IMR-90 (cell line): ENCODE measurements at regions not wholly inside any gene's neighbourhood (a gene's known extent, or its start where the extent isn't known, plus 50 kb on each side); places are given as distances from the start of the nearest gene placed in this dataset.

Source experiments
- FOS ChIP-seq: fragments of 150-350 bp; IDR thresholded peaks from 2 replicates; pipeline ENCODE4 v1.6.1; 2016; ENCODE audit warnings: low read depth, low read length
- MAFK ChIP-seq: IDR thresholded peaks from 2 replicates; pipeline ENCODE4 v1.6.1; 2012; ENCODE audit warnings: low read depth, low read length, improper control_type of control experiment
- MXI1 ChIP-seq: IDR thresholded peaks from 2 replicates; pipeline ENCODE4 v1.6.1; 2012; ENCODE audit warnings: low read depth, mild to moderate bottlenecking, low read length, moderate library complexity, borderline replicate concordance
- NFE2L2 ChIP-seq: fragments of 150-350 bp; IDR thresholded peaks from 2 replicates; pipeline ENCODE4 v1.6.1; 2016; ENCODE audit warnings: low read depth, mild to moderate bottlenecking, low read length
- POLR2A ChIP-seq: IDR thresholded peaks from 2 replicates; pipeline ENCODE4 v1.6.1; 2012; ENCODE audit warnings: mild to moderate bottlenecking, low read depth, low read length
- RAD21 ChIP-seq: IDR thresholded peaks from 2 replicates; pipeline ENCODE4 v1.6.1; 2012; ENCODE audit warnings: low read length, improper control_type of control experiment
- RCOR1 ChIP-seq: IDR thresholded peaks from 2 replicates; pipeline ENCODE4 v1.6.1; 2012; ENCODE audit warnings: mild to moderate bottlenecking, low read length, improper control_type of control experiment; ENCODE audit not compliant: insufficient replicate concordance
- SMC3 ChIP-seq: fragments of 150-350 bp; IDR thresholded peaks from 2 replicates; pipeline ENCODE4 v1.6.1; 2016; ENCODE audit warnings: low read depth, mild to moderate bottlenecking, antibody characterized with exemption, low read length, moderate library complexity
- USF2 ChIP-seq: fragments of 150-350 bp; IDR thresholded peaks from 2 replicates; pipeline ENCODE4 v1.6.1; 2017; ENCODE audit warnings: mild to moderate bottlenecking, antibody characterized with exemption, low read length, low read depth
- TF ChIP-seq, protein P1 (sequence below): conservative IDR thresholded peaks from 2 replicates; pipeline ENCODE4 v1.5.1; 2012; ENCODE audit warnings: mild to moderate bottlenecking, low read depth, low read length, improper control_type of control experiment

GRCh38 chr9:99660191-99660636, 161.5 kb upstream of the NR4A3 start:
- TF ChIP-seq, protein P1, sequence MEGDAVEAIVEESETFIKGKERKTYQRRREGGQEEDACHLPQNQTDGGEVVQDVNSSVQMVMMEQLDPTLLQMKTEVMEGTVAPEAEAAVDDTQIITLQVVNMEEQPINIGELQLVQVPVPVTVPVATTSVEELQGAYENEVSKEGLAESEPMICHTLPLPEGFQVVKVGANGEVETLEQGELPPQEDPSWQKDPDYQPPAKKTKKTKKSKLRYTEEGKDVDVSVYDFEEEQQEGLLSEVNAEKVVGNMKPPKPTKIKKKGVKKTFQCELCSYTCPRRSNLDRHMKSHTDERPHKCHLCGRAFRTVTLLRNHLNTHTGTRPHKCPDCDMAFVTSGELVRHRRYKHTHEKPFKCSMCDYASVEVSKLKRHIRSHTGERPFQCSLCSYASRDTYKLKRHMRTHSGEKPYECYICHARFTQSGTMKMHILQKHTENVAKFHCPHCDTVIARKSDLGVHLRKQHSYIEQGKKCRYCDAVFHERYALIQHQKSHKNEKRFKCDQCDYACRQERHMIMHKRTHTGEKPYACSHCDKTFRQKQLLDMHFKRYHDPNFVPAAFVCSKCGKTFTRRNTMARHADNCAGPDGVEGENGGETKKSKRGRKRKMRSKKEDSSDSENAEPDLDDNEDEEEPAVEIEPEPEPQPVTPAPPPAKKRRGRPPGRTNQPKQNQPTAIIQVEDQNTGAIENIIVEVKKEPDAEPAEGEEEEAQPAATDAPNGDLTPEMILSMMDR = no peak
- TF ChIP-seq FOS = no peak
- no peak for TF ChIP-seq SMC3
- no peak for TF ChIP-seq MAFK
- TF ChIP-seq POLR2A = no peak
- TF ChIP-seq RAD21 = no peak
- no peak for TF ChIP-seq USF2
- TF ChIP-seq MXI1 = no peak
- TF ChIP-seq RCOR1 = no peak
- TF ChIP-seq NFE2L2 = no peak
